ENCODE measurements at regions not wholly inside any gene's neighbourhood (a gene's known extent, or its start where the extent isn't known, plus 50 kb on each side); places are given as distances from the start of the nearest gene placed in this dataset.

DNA sequence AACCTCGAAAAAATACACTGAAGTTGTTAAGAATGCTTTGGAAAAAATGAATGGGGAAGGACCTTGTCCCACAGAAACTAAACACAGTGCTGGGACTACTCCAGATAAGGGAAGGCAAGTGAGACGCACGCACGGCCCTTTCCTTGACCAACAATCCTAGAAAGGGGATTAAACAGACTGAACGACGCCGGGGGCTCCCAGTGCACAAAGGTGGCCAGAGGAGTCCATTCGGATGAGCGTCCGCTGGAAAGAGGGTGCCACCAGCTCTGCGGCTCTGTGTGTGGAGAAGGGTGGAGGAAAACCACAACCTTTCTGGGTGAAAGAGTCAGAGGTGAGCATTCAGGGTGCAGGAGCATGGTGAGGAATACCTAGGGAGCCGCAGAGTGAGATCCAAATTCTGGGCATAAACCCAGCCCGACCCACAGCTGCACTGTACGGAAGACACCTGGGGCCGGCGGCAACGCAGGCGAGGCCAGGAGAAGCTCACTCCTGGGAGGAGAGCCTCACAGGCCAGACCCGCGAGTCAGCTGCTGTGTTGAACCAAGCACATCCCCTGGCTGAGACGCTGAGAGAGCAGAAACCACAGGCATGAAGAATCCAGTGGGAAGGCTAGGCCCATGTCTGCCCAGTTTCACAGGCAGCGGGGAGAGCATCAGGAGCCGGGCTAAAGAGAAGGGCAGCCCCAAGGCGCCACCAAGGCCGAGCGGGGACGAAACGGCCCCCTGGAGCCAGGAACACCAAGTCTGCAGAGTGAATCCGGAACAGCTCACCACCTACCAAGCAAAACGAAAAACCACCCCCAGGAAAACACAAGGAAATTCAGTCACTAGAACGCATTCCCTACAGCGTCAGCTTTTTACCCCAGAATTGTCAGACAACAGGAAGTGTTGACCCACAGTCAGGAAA is 177.1 kb downstream of the BRD1 start:
- Mint-ChIP-seq H3K9me3 (peaks cover 47% of the 10 kb centered on the region), H3K27ac (no peak overlapping the region), H3K36me3 (ENCODE audit: low read depth) (no peaks in the 10 kb centered on the region), H3K4me3 (no peak overlapping the region), H3K27me3 (ENCODE audit: insufficient read depth) (peaks cover 2% of the 10 kb centered on the region; the same call in 1 of the 2 replicates), H3K4me1 (ENCODE audit: low read depth) (no peaks in the 10 kb centered on the region)
- TF ChIP-seq, protein P1, sequence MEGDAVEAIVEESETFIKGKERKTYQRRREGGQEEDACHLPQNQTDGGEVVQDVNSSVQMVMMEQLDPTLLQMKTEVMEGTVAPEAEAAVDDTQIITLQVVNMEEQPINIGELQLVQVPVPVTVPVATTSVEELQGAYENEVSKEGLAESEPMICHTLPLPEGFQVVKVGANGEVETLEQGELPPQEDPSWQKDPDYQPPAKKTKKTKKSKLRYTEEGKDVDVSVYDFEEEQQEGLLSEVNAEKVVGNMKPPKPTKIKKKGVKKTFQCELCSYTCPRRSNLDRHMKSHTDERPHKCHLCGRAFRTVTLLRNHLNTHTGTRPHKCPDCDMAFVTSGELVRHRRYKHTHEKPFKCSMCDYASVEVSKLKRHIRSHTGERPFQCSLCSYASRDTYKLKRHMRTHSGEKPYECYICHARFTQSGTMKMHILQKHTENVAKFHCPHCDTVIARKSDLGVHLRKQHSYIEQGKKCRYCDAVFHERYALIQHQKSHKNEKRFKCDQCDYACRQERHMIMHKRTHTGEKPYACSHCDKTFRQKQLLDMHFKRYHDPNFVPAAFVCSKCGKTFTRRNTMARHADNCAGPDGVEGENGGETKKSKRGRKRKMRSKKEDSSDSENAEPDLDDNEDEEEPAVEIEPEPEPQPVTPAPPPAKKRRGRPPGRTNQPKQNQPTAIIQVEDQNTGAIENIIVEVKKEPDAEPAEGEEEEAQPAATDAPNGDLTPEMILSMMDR (IDR thresholded peaks at IDR 0.05): no peak
- DNase-seq: no peak

- no peaks in the 10 kb centered on the region for H3K36me3 Mint-ChIP-seq (ENCODE audit: low read depth)
- H3K27ac Mint-ChIP-seq: no peak overlapping the region
- peaks cover 48% of the 10 kb centered on the region for H3K9me3 Mint-ChIP-seq
- TF ChIP-seq, protein P1 (IDR thresholded peaks at IDR 0.05): no peak
- no peaks in the 10 kb centered on the region for H3K4me1 Mint-ChIP-seq (ENCODE audit: low read depth)
- no peak for DNase-seq
- peaks cover 2% of the 10 kb centered on the region; the same call in 1 of the 2 replicates for H3K27me3 Mint-ChIP-seq (ENCODE audit: insufficient read depth)
- H3K4me3 Mint-ChIP-seq: no peak overlapping the region
Measured at GRCh38 chr22:49649166-49650068, 178.3 kb downstream of the BRD1 start.

DNA sequence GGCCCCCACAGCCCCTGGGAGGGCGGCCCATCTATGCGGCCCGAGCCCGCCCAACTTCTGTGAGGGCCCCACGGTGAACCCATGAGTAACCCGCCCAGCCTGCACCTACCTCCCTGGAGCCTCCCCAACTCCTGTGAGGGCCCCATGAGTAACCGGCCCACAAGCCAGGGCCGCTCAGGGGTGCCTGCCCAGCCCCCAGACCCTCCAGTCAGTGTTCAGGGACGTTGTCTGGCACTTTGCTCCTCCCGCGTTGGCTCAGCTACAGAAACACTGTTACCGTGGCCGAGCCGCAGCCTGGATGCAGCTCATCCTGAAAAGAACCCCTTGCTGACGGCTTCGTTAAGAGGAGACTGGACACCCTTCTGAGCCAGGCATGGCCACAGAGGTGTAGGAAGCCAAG is 179.6 kb downstream of the BRD1 start:
- H3K4me3 Mint-ChIP-seq: no peak overlapping the region
- no peak for DNase-seq
- TF ChIP-seq, protein P1 (IDR thresholded peaks at IDR 0.05): no peak
- peaks cover 48% of the 10 kb centered on the region for H3K9me3 Mint-ChIP-seq
- no peaks in the 10 kb centered on the region for H3K4me1 Mint-ChIP-seq (ENCODE audit: low read depth)
- H3K36me3 Mint-ChIP-seq (ENCODE audit: low read depth): no peaks in the 10 kb centered on the region
- peaks cover 2% of the 10 kb centered on the region; the same call in 1 of the 2 replicates for H3K27me3 Mint-ChIP-seq (ENCODE audit: insufficient read depth)
- no peak overlapping the region for H3K27ac Mint-ChIP-seq

- H3K27me3 Mint-ChIP-seq (ENCODE audit: insufficient read depth): peaks cover 2% of the 10 kb centered on the region; the same call in 1 of the 2 replicates
- H3K9me3 Mint-ChIP-seq: peaks cover 48% of the 10 kb centered on the region
- no peak overlapping the region for H3K4me3 Mint-ChIP-seq
- no peak for DNase-seq
- H3K27ac Mint-ChIP-seq: no peak overlapping the region
- TF ChIP-seq, protein P1 (IDR thresholded peaks at IDR 0.05): peak; percentile 11; the same call in 1 of the 2 replicates
- no peaks in the 10 kb centered on the region for H3K36me3 Mint-ChIP-seq (ENCODE audit: low read depth)
- H3K4me1 Mint-ChIP-seq (ENCODE audit: low read depth): no peaks in the 10 kb centered on the region
Measured at GRCh38 chr22:49647627-49648026, 180.0 kb downstream of the BRD1 start.

DNA sequence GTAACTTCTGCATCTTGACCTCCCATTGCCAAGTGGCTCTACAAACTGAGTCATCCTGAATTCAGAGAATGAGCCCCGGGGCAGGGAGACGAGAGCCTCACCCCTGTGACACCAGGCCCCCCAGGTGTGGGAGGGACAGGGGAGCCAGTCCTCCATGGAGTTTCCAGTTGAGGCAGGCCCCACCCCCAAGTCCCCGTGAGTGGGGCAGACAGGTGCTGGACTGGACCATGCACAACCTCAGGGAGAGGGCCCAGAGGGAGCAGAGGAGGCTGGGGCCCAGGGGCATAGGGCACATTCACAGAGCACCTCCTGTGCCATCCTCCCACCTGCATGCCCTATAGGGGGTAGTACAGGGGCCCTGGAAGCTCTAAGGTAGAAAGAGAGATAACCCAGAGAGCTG is 180.8 kb downstream of the BRD1 start:
- no peak overlapping the region for H3K27ac Mint-ChIP-seq
- H3K27me3 Mint-ChIP-seq (ENCODE audit: insufficient read depth): peaks cover 2% of the 10 kb centered on the region; the same call in 1 of the 2 replicates
- DNase-seq: no peak
- TF ChIP-seq, protein P1 (IDR thresholded peaks at IDR 0.05): no peak
- H3K4me1 Mint-ChIP-seq (ENCODE audit: low read depth): no peaks in the 10 kb centered on the region
- no peak overlapping the region for H3K4me3 Mint-ChIP-seq
- peaks cover 41% of the 10 kb centered on the region for H3K9me3 Mint-ChIP-seq
- H3K36me3 Mint-ChIP-seq (ENCODE audit: low read depth): no peaks in the 10 kb centered on the region
